Glutamatergic neuron (in vitro differentiated cells): ENCODE measurements at regions not wholly inside any gene's neighbourhood (a gene's known extent, or its start where the extent isn't known, plus 50 kb on each side); places are given as distances from the start of the nearest gene placed in this dataset.

ENCODE experiments used
- DNase-seq: peaks from one replicate; pipeline ENCODE4 v3.0.0; 2022
- H3K27ac Mint-ChIP-seq: one replicate; pipeline ENCODE4 v1.8.0; 2020; ENCODE audit warnings: mild to moderate bottlenecking, mixed read lengths, inconsistent platforms; ENCODE audit not compliant: unreplicated experiment
- H3K27me3 Mint-ChIP-seq: one replicate; pipeline ENCODE4 v1.8.0; 2020; ENCODE audit warnings: mild to moderate bottlenecking, moderate library complexity, mixed read lengths, inconsistent platforms; ENCODE audit not compliant: unreplicated experiment
- H3K36me3 Mint-ChIP-seq: one replicate; pipeline ENCODE4 v1.8.0; 2020; ENCODE audit warnings: mild to moderate bottlenecking, mixed read lengths, inconsistent platforms; ENCODE audit not compliant: unreplicated experiment
- H3K4me1 Mint-ChIP-seq: one replicate; pipeline ENCODE4 v1.8.0; 2020; ENCODE audit warnings: mild to moderate bottlenecking, low read depth, mixed read lengths, inconsistent platforms; ENCODE audit not compliant: unreplicated experiment
- H3K4me3 Mint-ChIP-seq: one replicate; pipeline ENCODE4 v1.8.0; 2020; ENCODE audit warnings: mild to moderate bottlenecking, mixed read lengths, inconsistent platforms; ENCODE audit not compliant: unreplicated experiment
- H3K9me3 Mint-ChIP-seq: one replicate; pipeline ENCODE4 v1.8.0; 2020; ENCODE audit warnings: mild to moderate bottlenecking, moderate library complexity, mixed read lengths, inconsistent platforms; ENCODE audit not compliant: unreplicated experiment
- TF ChIP-seq, protein P1 (sequence below): fragments of 200-600 bp; sonication (generic); IDR thresholded peaks from one replicate; pipeline ENCODE4 v1.5.0; 2021; ENCODE audit not compliant: partially characterized antibody, unreplicated experiment

DNA sequence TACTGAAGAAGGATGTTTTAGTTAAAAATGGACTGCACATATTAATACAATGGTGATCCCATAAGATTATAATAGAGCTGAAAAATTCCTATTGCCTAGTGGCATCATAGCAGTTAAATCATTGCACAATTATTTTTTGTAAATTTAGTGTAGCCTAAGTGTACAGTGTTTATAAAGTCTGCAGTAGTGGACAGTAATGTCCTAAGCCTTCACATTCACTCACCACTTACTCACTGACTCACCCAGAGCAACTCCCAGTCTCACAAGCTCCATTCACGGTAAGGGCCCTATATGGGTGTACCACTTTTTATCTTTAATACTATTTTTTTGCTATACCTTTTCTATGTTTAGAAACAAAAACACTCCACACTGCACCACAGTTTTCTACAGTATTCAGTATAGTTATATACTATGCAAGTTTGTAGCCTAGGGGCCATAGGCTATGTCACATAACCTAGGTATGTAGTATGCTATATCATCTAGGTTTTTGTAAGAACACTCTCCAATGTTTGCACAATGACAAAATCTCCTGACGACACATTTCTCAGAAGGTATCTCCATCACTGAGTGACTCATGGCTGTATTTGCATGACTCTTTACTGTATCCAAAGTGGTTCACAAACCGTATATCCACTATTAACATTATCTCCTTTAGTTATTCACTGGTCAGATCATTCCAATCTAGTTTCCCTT lies 536.0 kb downstream of the KLF12 start:
- no peak overlapping the region for H3K27ac Mint-ChIP-seq
- DNase-seq = no peak
- no peaks in the 10 kb centered on the region for H3K36me3 Mint-ChIP-seq
- H3K9me3 Mint-ChIP-seq = no peaks in the 10 kb centered on the region
- no peaks in the 10 kb centered on the region for H3K4me1 Mint-ChIP-seq
- H3K4me3 Mint-ChIP-seq = no peak overlapping the region
- TF ChIP-seq, protein P1, sequence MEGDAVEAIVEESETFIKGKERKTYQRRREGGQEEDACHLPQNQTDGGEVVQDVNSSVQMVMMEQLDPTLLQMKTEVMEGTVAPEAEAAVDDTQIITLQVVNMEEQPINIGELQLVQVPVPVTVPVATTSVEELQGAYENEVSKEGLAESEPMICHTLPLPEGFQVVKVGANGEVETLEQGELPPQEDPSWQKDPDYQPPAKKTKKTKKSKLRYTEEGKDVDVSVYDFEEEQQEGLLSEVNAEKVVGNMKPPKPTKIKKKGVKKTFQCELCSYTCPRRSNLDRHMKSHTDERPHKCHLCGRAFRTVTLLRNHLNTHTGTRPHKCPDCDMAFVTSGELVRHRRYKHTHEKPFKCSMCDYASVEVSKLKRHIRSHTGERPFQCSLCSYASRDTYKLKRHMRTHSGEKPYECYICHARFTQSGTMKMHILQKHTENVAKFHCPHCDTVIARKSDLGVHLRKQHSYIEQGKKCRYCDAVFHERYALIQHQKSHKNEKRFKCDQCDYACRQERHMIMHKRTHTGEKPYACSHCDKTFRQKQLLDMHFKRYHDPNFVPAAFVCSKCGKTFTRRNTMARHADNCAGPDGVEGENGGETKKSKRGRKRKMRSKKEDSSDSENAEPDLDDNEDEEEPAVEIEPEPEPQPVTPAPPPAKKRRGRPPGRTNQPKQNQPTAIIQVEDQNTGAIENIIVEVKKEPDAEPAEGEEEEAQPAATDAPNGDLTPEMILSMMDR = no peak
- peaks cover 2% of the 10 kb centered on the region for H3K27me3 Mint-ChIP-seq

DNA sequence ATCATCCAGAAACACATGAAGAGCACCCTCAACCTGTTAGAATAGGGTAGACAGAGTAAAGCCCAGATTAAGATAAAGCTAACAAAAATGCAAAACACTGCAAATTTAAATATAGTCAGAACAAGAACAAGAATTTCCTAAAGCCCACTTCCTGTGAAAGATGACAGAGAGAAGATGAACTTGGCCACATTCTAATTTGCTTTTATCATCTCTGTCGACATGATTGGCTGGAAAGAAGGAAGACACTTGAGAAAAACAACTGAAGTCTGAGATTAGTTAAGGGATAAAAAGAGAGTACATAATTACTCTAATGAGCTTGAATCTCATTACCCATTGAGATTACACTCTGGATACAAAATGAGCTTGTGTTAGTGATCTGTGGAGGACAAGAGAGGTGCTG lies 537.6 kb downstream of the KLF5 start:
- H3K27ac Mint-ChIP-seq = no peak overlapping the region

DNA sequence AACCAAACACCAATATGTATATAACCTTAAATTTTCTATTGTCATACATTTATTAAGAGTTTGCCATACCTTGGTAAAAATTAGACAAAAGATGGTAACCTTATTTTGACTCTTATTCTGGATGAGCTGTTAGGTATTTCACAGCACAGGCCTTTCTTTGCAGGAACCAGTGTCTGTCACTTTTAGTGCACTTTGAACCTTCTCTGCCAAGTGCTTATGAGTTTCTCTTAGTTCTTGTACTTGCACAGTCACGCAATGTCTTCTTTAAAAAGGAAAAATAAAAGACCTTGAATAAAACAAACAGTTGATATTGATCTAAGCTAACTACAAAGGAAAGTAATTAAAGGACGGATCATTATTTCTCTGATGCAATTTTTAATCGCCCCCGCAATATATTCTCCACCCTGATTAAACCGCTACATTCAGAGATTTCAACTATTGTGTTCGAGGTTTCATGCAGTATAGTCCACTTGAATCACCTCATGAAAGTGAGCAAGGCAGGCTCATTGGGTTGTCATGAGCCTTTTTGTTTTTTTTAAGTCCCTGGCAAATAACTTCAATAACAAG lies 534.5 kb downstream of the KLF5 start:
- H3K36me3 Mint-ChIP-seq = no peaks in the 10 kb centered on the region
- DNase-seq = no peak

More for the DNA sequence above, 537.6 kb downstream of the KLF5 start:
- Mint-ChIP-seq H3K9me3 (no peaks in the 10 kb centered on the region), H3K4me1 (no peaks in the 10 kb centered on the region), H3K27me3 (peaks cover 2% of the 10 kb centered on the region), H3K36me3 (no peaks in the 10 kb centered on the region), H3K4me3 (no peak overlapping the region)
- TF ChIP-seq, protein P1 = no peak
- DNase-seq = no peak

DNA sequence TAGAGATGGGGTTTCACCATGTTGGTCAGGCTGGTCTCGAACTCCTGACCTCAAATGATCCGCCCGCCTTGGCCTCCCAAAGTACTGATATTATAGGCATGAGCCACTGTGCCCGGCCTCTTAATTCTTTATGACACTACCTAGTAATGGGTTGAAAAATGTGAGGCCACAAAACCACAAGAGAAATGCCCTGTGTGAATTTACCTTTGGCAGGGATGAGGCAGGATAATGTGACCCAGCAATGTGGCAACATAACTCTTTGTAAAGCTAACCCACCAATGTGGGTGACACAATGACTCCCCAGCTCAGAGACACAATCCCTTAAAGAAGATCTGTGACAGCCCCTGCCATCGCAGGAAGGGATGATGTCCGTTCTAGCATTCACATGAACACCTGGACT lies 533.1 kb downstream of the KLF5 start:
- DNase-seq = no peak
- H3K4me3 Mint-ChIP-seq = no peak overlapping the region
- no peaks in the 10 kb centered on the region for H3K9me3 Mint-ChIP-seq
- H3K27me3 Mint-ChIP-seq = no peaks in the 10 kb centered on the region
- H3K27ac Mint-ChIP-seq = no peak overlapping the region
- TF ChIP-seq, protein P1 = no peak
- H3K4me1 Mint-ChIP-seq = no peaks in the 10 kb centered on the region
- no peaks in the 10 kb centered on the region for H3K36me3 Mint-ChIP-seq

More for the DNA sequence above, 534.5 kb downstream of the KLF5 start:
- Mint-ChIP-seq H3K9me3 (no peaks in the 10 kb centered on the region), H3K27me3 (no peaks in the 10 kb centered on the region), H3K27ac (no peak overlapping the region), H3K4me1 (no peaks in the 10 kb centered on the region), H3K4me3 (no peak overlapping the region)
- TF ChIP-seq, protein P1 = no peak

DNA sequence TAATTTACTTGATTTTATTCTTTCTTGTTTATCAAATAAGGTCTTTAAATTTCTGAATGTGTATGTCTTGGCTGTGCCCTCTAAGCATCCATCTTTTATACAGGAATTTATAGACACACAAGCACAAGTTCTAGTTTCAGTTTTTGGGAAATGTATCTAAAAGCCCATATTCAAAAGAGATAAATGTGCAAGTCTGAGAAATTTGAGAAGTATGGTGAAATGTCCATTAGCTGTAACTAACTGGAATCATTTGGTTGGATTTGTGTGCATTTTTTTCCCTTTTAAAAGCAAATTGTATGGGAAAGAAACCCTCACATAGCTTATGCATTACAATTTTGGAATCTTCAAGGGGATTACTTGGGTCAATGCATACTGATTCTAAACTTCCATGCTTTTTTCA lies 532.0 kb downstream of the KLF5 start:
- no peak for DNase-seq
- Mint-ChIP-seq H3K27me3 (no peaks in the 10 kb centered on the region), H3K27ac (no peak overlapping the region), H3K9me3 (no peaks in the 10 kb centered on the region), H3K36me3 (no peaks in the 10 kb centered on the region), H3K4me1 (no peaks in the 10 kb centered on the region), H3K4me3 (no peak overlapping the region)
- TF ChIP-seq, protein P1 = no peak
